H9 (cell line): ENCODE measurements at regions not wholly inside any gene's neighbourhood (a gene's known extent, or its start where the extent isn't known, plus 50 kb on each side); places are given as distances from the start of the nearest gene placed in this dataset.

ENCODE experiments used
- DNase-seq: peaks from one replicate; pipeline ENCODE4 v3.0.0-alpha.2; 2017
- H2AFZ ChIP-seq: one replicate; pipeline ENCODE4 v1.6.1; 2013; ENCODE audit warnings: mild to moderate bottlenecking, low read length, control low read depth, moderate library complexity
- H2AK5ac ChIP-seq: 2 replicates; pipeline ENCODE4 v1.6.1; 2013; ENCODE audit warnings: low read length, control low read depth, mixed read lengths; ENCODE audit not compliant: insufficient read length
- H2BK120ac ChIP-seq: one replicate; pipeline ENCODE4 v1.6.1; 2013; ENCODE audit warnings: low read depth, mild to moderate bottlenecking, low read length, control low read depth, inconsistent platforms; ENCODE audit not compliant: poor library complexity, severe bottlenecking
- H2BK12ac ChIP-seq: 2 replicates; pipeline ENCODE4 v1.6.1; 2013; ENCODE audit warnings: low read length, control low read depth, mixed read lengths, low read depth; ENCODE audit not compliant: insufficient read length
- H2BK15ac ChIP-seq: 2 replicates; pipeline ENCODE4 v1.6.1; 2013; ENCODE audit warnings: low read depth, low read length, control low read depth
- H2BK20ac ChIP-seq: one replicate; pipeline ENCODE4 v1.6.1; 2013; ENCODE audit warnings: low read depth, mild to moderate bottlenecking, low read length, control low read depth, inconsistent platforms; ENCODE audit not compliant: poor library complexity, severe bottlenecking
- H2BK5ac ChIP-seq: 2 replicates; pipeline ENCODE4 v1.6.1; 2013; ENCODE audit warnings: low read length, control low read depth, mixed read lengths; ENCODE audit not compliant: insufficient read length
- H3K14ac ChIP-seq: 2 replicates; pipeline ENCODE4 v1.6.1; 2013; ENCODE audit warnings: low read length, control low read depth; ENCODE audit not compliant: insufficient read depth
- H3K18ac ChIP-seq: 2 replicates; pipeline ENCODE4 v1.6.1; 2013; ENCODE audit warnings: low read depth, mild to moderate bottlenecking, mixed read lengths, low read length, control low read depth; ENCODE audit not compliant: insufficient read length
- H3K23ac ChIP-seq: 2 replicates; pipeline ENCODE4 v1.6.1; 2013; ENCODE audit warnings: low read length, control low read depth, mixed read lengths, low read depth; ENCODE audit not compliant: insufficient read length
- H3K23me2 ChIP-seq: 2 replicates; pipeline ENCODE4 v1.6.1; 2013; ENCODE audit warnings: low read depth, mild to moderate bottlenecking, mixed read lengths, low read length, control low read depth; ENCODE audit not compliant: insufficient read length, poor library complexity, severe bottlenecking
- H3K27ac ChIP-seq: 2 replicates; pipeline ENCODE4 v1.5.1; 2013; ENCODE audit warnings: low read length, control low read depth, mixed read lengths, low read depth; ENCODE audit not compliant: insufficient read length
- H3K27me3 ChIP-seq: 2 replicates; pipeline ENCODE4 v1.6.1; 2013; ENCODE audit warnings: low read length, control low read depth, inconsistent platforms; ENCODE audit not compliant: insufficient read depth
- H3K4ac ChIP-seq: 2 replicates; pipeline ENCODE4 v1.6.1; 2013; ENCODE audit warnings: low read depth, mild to moderate bottlenecking, control low read depth, inconsistent platforms, low read length, moderate library complexity
- H3K4me1 ChIP-seq: 2 replicates; pipeline ENCODE4 v1.6.1; 2013; ENCODE audit warnings: low read length, control low read depth, inconsistent platforms; ENCODE audit not compliant: insufficient read depth
- H3K4me2 ChIP-seq: 2 replicates; pipeline ENCODE4 v1.6.1; 2013; ENCODE audit warnings: low read length, control low read depth, mixed read lengths; ENCODE audit not compliant: insufficient read length, insufficient read depth
- H3K56ac ChIP-seq: 2 replicates; pipeline ENCODE4 v1.6.1; 2013; ENCODE audit warnings: low read depth, mild to moderate bottlenecking, mixed read lengths, low read length, control low read depth; ENCODE audit not compliant: insufficient read length
- H3K79me1 ChIP-seq: 2 replicates; pipeline ENCODE4 v1.6.1; 2013; ENCODE audit warnings: low read depth, mild to moderate bottlenecking, moderate library complexity, low read length, control low read depth, inconsistent platforms; ENCODE audit not compliant: insufficient read depth, poor library complexity, severe bottlenecking
- H3K79me2 ChIP-seq: 2 replicates; pipeline ENCODE4 v1.6.1; 2013; ENCODE audit warnings: low read length, control low read depth, inconsistent platforms; ENCODE audit not compliant: insufficient read depth
- H3K9ac ChIP-seq: 2 replicates; pipeline ENCODE4 v1.6.1; 2013; ENCODE audit warnings: low read length, control low read depth, mixed read lengths; ENCODE audit not compliant: insufficient read length; ENCODE audit errors: extremely low read depth
- H3K9me3 ChIP-seq: one replicate; pipeline ENCODE4 v1.6.1; 2013; ENCODE audit warnings: low read depth, low read length, inconsistent platforms; ENCODE audit not compliant: control insufficient read depth
- H3T11ph ChIP-seq: one replicate; pipeline ENCODE4 v1.6.1; 2013; ENCODE audit warnings: mild to moderate bottlenecking, low read length, control low read depth, inconsistent platforms
- H4K20me1 ChIP-seq: one replicate; pipeline ENCODE4 v1.6.1; 2013; ENCODE audit not compliant: control insufficient read depth, insufficient read length, insufficient read depth
- H4K5ac ChIP-seq: 2 replicates; pipeline ENCODE4 v1.6.1; 2013; ENCODE audit warnings: low read depth, mild to moderate bottlenecking, mixed read lengths, low read length, control low read depth; ENCODE audit not compliant: insufficient read length
- H4K8ac ChIP-seq: replicated peaks from 2 replicates; pipeline ENCODE4 v1.6.1; 2013; ENCODE audit warnings: low read length, control low read depth, mixed read lengths, low read depth; ENCODE audit not compliant: insufficient read length
- H4K91ac ChIP-seq: 2 replicates; pipeline ENCODE4 v1.6.1; 2013; ENCODE audit warnings: low read depth, mild to moderate bottlenecking, moderate library complexity, mixed read lengths, low read length, control low read depth; ENCODE audit not compliant: insufficient read length
- H3K27ac Mint-ChIP-seq, 3 experiments: 2 replicates in 2 of 3; 3 replicates in 1 of 3; pipeline ENCODE4 v1.8.0; 2020 to 2021; ENCODE audit warnings: mixed read lengths in 3 of 3, mild to moderate bottlenecking in 1 of 3, moderate library complexity in 1 of 3
- H3K27me3 Mint-ChIP-seq: 2 replicates; pipeline ENCODE4 v1.8.0; 2021; ENCODE audit warnings: low read depth, mild to moderate bottlenecking, moderate library complexity, mixed read lengths
- H3K36me3 Mint-ChIP-seq, 3 experiments: 2 replicates in 2 of 3; 3 replicates in 1 of 3; pipeline ENCODE4 v1.8.0; 2020 to 2021; ENCODE audit warnings: low read depth in 3 of 3, mixed read lengths in 3 of 3; ENCODE audit not compliant: insufficient read depth in 1 of 3
- H3K4me1 Mint-ChIP-seq, 2 experiments: 2 replicates each; pipeline ENCODE4 v1.8.0; 2020; ENCODE audit warnings: mixed read lengths in 2 of 2
- H3K4me3 Mint-ChIP-seq, 2 experiments: 2 replicates in 1 of 2; 3 replicates in 1 of 2; pipeline ENCODE4 v1.8.0; 2020 to 2021; ENCODE audit warnings: mild to moderate bottlenecking in 2 of 2, mixed read lengths in 2 of 2, moderate library complexity in 1 of 2
- H3K9me3 Mint-ChIP-seq, 2 experiments: 2 replicates in 1 of 2; 3 replicates in 1 of 2; pipeline ENCODE4 v1.8.0; 2020; ENCODE audit warnings: mild to moderate bottlenecking in 2 of 2, mixed read lengths in 2 of 2, moderate library complexity in 1 of 2
- CTCF ChIP-seq: fragments of 200-600 bp; sonication (generic); conservative IDR thresholded peaks from 3 replicates; pipeline ENCODE4 v1.8.0; 2021; ENCODE audit warnings: antibody characterized with exemption, mild to moderate bottlenecking
- WGBS: extraction: QIAGEN DNeasy Blood & Tissue Kit; methylation state at CpG from one replicate; pipeline ENCODE4 v1.1.7; 2013; ENCODE audit warnings: missing lambda C conversion rate, low lambda C conversion rate, mixed read lengths; ENCODE audit not compliant: insufficient read length; ENCODE audit errors: extremely low coverage; 5-methylcytosine and 5-hydroxymethylcytosine counted together

DNA sequence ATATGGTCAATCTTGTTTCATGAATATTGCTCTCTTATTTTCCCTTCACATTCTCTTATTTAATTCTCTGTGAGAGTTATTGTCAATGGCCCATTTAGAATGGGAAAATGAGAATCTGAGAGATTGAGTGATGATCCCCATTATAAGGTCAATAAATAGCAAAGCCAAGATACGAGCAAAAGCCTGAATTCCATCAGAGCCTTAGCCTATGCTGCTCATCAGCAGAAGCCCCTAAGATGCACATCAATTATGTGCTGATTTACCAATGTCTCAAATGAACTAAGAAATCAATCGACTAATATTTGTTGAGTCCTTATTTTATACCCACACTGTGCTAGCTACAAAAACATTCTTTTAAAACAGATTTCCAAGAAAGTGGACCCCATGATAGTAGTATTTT, 330.8 kb upstream of the DDI1 start:
- no peaks in the 10 kb centered on the region for H3K79me2 ChIP-seq
- Mint-ChIP-seq H3K27ac (no peak overlapping the region), H3K4me3 (no peak overlapping the region), H3K4me1 (no peaks in the 10 kb centered on the region), H3K9me3 (peaks cover 0 to under 1% of the 10 kb centered on the region in 2 experiments; a peak in 2 of 5 replicates), H3K27me3 (no peaks in the 10 kb centered on the region), H3K36me3 (no peaks in the 10 kb centered on the region)
- H3K27ac ChIP-seq, result no peak overlapping the region
- H3K9ac ChIP-seq, result no peak overlapping the region
- H3K14ac ChIP-seq, result no peak overlapping the region
- H2BK12ac ChIP-seq, result no peak overlapping the region
- TF ChIP-seq CTCF, result no peak
- no peak overlapping the region for H4K8ac ChIP-seq
- no CpG with 5 or more reads among the region's 2 CpGs for WGBS
- no peak overlapping the region for H2BK5ac ChIP-seq
- H2BK15ac ChIP-seq, result no peak overlapping the region
- no peak overlapping the region for H2BK20ac ChIP-seq
- H3K4ac ChIP-seq, result no peak overlapping the region
- H3K4me1 ChIP-seq, result no peaks in the 10 kb centered on the region
- no peaks in the 10 kb centered on the region for H3K9me3 ChIP-seq
- DNase-seq, result no peak
- H3K79me1 ChIP-seq, result no peaks in the 10 kb centered on the region
- no peak overlapping the region for H2AFZ ChIP-seq
- H3K56ac ChIP-seq, result no peak overlapping the region
- H2AK5ac ChIP-seq, result no peak overlapping the region
- H3T11ph ChIP-seq, result no peak overlapping the region
- H3K27me3 ChIP-seq, result no peaks in the 10 kb centered on the region
- no peak overlapping the region for H4K5ac ChIP-seq
- H4K20me1 ChIP-seq, result no peaks in the 10 kb centered on the region
- no peak overlapping the region for H4K91ac ChIP-seq
- no peaks in the 10 kb centered on the region for H3K23me2 ChIP-seq
- no peak overlapping the region for H3K4me2 ChIP-seq
- no peak overlapping the region for H2BK120ac ChIP-seq
- no peak overlapping the region for H3K23ac ChIP-seq
- H3K18ac ChIP-seq, result no peak overlapping the region
